WTC11 (cell line): ENCODE measurements at regions not wholly inside any gene's neighbourhood (a gene's known extent, or its start where the extent isn't known, plus 50 kb on each side); places are given as distances from the start of the nearest gene placed in this dataset.

Experiments
- ATAC-seq: fragments of 200-7000 bp; cut with Tn5 transposase; 2 replicates; pipeline ENCODE4 v1.10.0; 2021; ENCODE audit warnings: mild to moderate bottlenecking, moderate library complexity
- CTCF ChIA-PET: fragments of 300-600 bp; sonication (Branson Sonifier 250); formaldehyde crosslinking; loops from one replicate; lab custom pipeline; 2021; ENCODE audit warnings: antibody characterized with exemption; lab: Charles Lee
- POLR2A ChIA-PET: fragments of 350-600 bp; sonication (Branson Sonifier 250); formaldehyde crosslinking; loops from one replicate; lab custom pipeline; 2021; ENCODE audit warnings: antibody characterized with exemption; lab: Charles Lee
- DNase-seq: peaks from one replicate; pipeline ENCODE4 v3.0.0; 2021; ENCODE audit warnings: low spot score
- H3K27ac Mint-ChIP-seq: 2 replicates; pipeline ENCODE4 v1.8.0; 2021; ENCODE audit warnings: mixed read lengths
- H3K27me3 Mint-ChIP-seq: 2 replicates; pipeline ENCODE4 v1.8.0; 2021; ENCODE audit warnings: low read depth, mild to moderate bottlenecking, moderate library complexity, mixed read lengths
- H3K36me3 Mint-ChIP-seq: 2 replicates; pipeline ENCODE4 v1.8.0; 2021; ENCODE audit warnings: mixed read lengths
- H3K4me1 Mint-ChIP-seq: 2 replicates; pipeline ENCODE4 v1.8.0; 2022; ENCODE audit warnings: mixed read lengths
- H3K4me3 Mint-ChIP-seq: 2 replicates; pipeline ENCODE4 v1.8.0; 2021; ENCODE audit warnings: mild to moderate bottlenecking, moderate library complexity, mixed read lengths
- H3K9me3 Mint-ChIP-seq: 2 replicates; pipeline ENCODE4 v1.8.0; 2021; ENCODE audit warnings: mixed read lengths
- ARID4B ChIP-seq: sonication (generic); formaldehyde crosslinking; IDR thresholded peaks from 2 replicates; pipeline ENCODE4 v1.8.0; 2023; ENCODE audit warnings: missing genetic modification reagents, mild to moderate bottlenecking, borderline replicate concordance
- E2F1 ChIP-seq: sonication (generic); formaldehyde crosslinking; IDR thresholded peaks from 2 replicates; pipeline ENCODE4 v1.8.0; 2022; ENCODE audit warnings: mild to moderate bottlenecking, missing genetic modification reagents
- ETV6 ChIP-seq: sonication (generic); formaldehyde crosslinking; IDR thresholded peaks from 2 replicates; pipeline ENCODE4 v1.8.1; 2022; ENCODE audit warnings: mild to moderate bottlenecking, missing genetic modification reagents
- FOXK1 ChIP-seq: sonication (generic); formaldehyde crosslinking; IDR thresholded peaks from 2 replicates; pipeline ENCODE4 v1.8.0; 2022; ENCODE audit warnings: mild to moderate bottlenecking, moderate library complexity, missing genetic modification reagents
- FOXP1 ChIP-seq: sonication (generic); formaldehyde crosslinking; IDR thresholded peaks from 2 replicates; pipeline ENCODE4 v1.8.0; 2022; ENCODE audit warnings: missing genetic modification reagents, mild to moderate bottlenecking, moderate library complexity, borderline replicate concordance
- HMGA2 ChIP-seq: fragments of 250-450 bp; sonication (Bioruptor Pico); IDR thresholded peaks from 2 replicates; pipeline ENCODE4 v1.4.0; 2021; ENCODE audit warnings: mild to moderate bottlenecking, moderate library complexity
- MXD4 ChIP-seq: fragments of 250-450 bp; sonication (Bioruptor Pico); IDR thresholded peaks from 2 replicates; pipeline ENCODE4 v1.8.0; 2021; ENCODE audit warnings: mild to moderate bottlenecking, moderate library complexity, borderline replicate concordance
- NFATC4 ChIP-seq: fragments of 250-450 bp; sonication (Bioruptor Pico); IDR thresholded peaks from 2 replicates; pipeline ENCODE4 v1.9.0; 2021; ENCODE audit warnings: mild to moderate bottlenecking
- NFE2L1 ChIP-seq: sonication (generic); formaldehyde crosslinking; IDR thresholded peaks from 2 replicates; pipeline ENCODE4 v1.8.1; 2023; ENCODE audit warnings: missing genetic modification reagents
- NFYB ChIP-seq: sonication (generic); formaldehyde crosslinking; conservative IDR thresholded peaks from 2 replicates; pipeline ENCODE4 v1.8.0; 2022; ENCODE audit warnings: low read depth, missing genetic modification reagents
- OVOL2 ChIP-seq: fragments of 250-450 bp; sonication (Bioruptor Pico); IDR thresholded peaks from 2 replicates; pipeline ENCODE4 v1.9.0; 2021; ENCODE audit warnings: mild to moderate bottlenecking, borderline replicate concordance
- PRRX2 ChIP-seq: fragments of 250-450 bp; sonication (Bioruptor Pico); IDR thresholded peaks from 2 replicates; pipeline ENCODE4 v1.8.0; 2021; ENCODE audit warnings: mild to moderate bottlenecking
- RELA ChIP-seq: sonication (generic); formaldehyde crosslinking; IDR thresholded peaks from 2 replicates; pipeline ENCODE4 v1.8.1; 2022; ENCODE audit warnings: missing genetic modification reagents, mild to moderate bottlenecking, borderline replicate concordance
- TP53 ChIP-seq: sonication (generic); formaldehyde crosslinking; IDR thresholded peaks from 2 replicates; pipeline ENCODE4 v1.8.1; 2023; ENCODE audit warnings: mild to moderate bottlenecking, missing genetic modification reagents
- USF1 ChIP-seq: sonication (generic); formaldehyde crosslinking; IDR thresholded peaks from 2 replicates; pipeline ENCODE4 v1.8.0; 2022; ENCODE audit warnings: mild to moderate bottlenecking, missing genetic modification reagents
- ZNF219 ChIP-seq: sonication (generic); formaldehyde crosslinking; IDR thresholded peaks from 2 replicates; pipeline ENCODE4 v1.8.0; 2023; ENCODE audit warnings: missing genetic modification reagents, mild to moderate bottlenecking, borderline replicate concordance
- ZNF232 ChIP-seq: sonication (generic); formaldehyde crosslinking; IDR thresholded peaks from 2 replicates; pipeline ENCODE4 v1.8.0; 2022; ENCODE audit warnings: mild to moderate bottlenecking, missing genetic modification reagents
- ZNF317 ChIP-seq: sonication (generic); formaldehyde crosslinking; IDR thresholded peaks from 2 replicates; pipeline ENCODE4 v1.8.1; 2023; ENCODE audit warnings: low read depth, mild to moderate bottlenecking, moderate library complexity, missing genetic modification reagents, borderline replicate concordance
- TF ChIP-seq, protein P1 (sequence below): sonication (generic); formaldehyde crosslinking; IDR thresholded peaks from 2 replicates; pipeline ENCODE4 v1.8.1; 2022; ENCODE audit warnings: missing genetic modification reagents, borderline replicate concordance
- TF ChIP-seq, protein P2 (sequence below): sonication (generic); formaldehyde crosslinking; IDR thresholded peaks from 2 replicates; pipeline ENCODE4 v1.8.1; 2023; ENCODE audit warnings: mild to moderate bottlenecking, missing genetic modification reagents
- TF ChIP-seq, protein P3 (sequence below): fragments of 200-600 bp; IDR thresholded peaks from 2 replicates; pipeline ENCODE4 v1.8.0; 2022; ENCODE audit warnings: antibody characterized with exemption
- TF ChIP-seq, protein P4 (sequence below): fragments of 250-450 bp; sonication (Bioruptor Pico); IDR thresholded peaks from 2 replicates; pipeline ENCODE4 v1.9.0; 2021; ENCODE audit warnings: moderate library complexity, mild to moderate bottlenecking, inconsistent platforms, borderline replicate concordance

GRCh38 chr1:116306840-116307442 is 66.1 kb upstream of the ATP1A1 start (continued):
- TF ChIP-seq ARID4B (CRISPR knock-in tag) (no peak), ZNF219 (CRISPR knock-in tag) (no peak), HMGA2 (CRISPR knock-in tag) (no peak), OVOL2 (CRISPR knock-in tag) (no peak), E2F1 (CRISPR knock-in tag) (no peak), FOXK1 (no peak), ETV6 (CRISPR knock-in tag) (no peak), USF1 (CRISPR knock-in tag) (no peak), TP53 (CRISPR knock-in tag) (no peak), ZNF317 (CRISPR knock-in tag) (no peak), RELA (no peak)
- TF ChIP-seq, protein P1, sequence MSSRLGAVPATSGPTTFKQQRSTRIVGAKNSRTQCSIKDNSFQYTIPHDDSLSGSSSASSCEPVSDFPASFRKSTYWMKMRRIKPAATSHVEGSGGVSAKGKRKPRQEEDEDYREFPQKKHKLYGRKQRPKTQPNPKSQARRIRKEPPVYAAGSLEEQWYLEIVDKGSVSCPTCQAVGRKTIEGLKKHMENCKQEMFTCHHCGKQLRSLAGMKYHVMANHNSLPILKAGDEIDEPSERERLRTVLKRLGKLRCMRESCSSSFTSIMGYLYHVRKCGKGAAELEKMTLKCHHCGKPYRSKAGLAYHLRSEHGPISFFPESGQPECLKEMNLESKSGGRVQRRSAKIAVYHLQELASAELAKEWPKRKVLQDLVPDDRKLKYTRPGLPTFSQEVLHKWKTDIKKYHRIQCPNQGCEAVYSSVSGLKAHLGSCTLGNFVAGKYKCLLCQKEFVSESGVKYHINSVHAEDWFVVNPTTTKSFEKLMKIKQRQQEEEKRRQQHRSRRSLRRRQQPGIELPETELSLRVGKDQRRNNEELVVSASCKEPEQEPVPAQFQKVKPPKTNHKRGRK: no peak
- TF ChIP-seq, protein P2, sequence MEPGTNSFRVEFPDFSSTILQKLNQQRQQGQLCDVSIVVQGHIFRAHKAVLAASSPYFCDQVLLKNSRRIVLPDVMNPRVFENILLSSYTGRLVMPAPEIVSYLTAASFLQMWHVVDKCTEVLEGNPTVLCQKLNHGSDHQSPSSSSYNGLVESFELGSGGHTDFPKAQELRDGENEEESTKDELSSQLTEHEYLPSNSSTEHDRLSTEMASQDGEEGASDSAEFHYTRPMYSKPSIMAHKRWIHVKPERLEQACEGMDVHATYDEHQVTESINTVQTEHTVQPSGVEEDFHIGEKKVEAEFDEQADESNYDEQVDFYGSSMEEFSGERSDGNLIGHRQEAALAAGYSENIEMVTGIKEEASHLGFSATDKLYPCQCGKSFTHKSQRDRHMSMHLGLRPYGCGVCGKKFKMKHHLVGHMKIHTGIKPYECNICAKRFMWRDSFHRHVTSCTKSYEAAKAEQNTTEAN (CRISPR knock-in tag): no peak

DNA sequence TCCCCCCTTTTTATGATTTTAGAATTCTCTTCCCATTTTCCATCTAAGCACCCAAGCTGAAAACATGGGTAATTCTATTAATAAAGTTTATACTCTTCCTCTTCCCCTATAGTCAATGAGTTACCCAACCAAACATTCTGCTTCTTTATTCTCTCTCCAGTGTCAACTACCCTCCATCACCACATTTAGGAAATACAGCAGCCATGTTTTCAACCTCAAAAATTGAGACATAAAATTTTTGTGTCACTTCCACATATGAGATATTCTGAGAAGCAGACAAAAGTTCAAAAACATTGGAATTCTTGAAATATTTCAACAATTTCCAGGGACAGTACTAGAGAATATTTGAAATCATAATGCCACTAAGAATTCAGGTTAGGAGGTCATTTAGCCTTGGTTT is 64.8 kb upstream of the ATP1A1 start:
- ATAC-seq: no peak
- CTCF ChIA-PET: no interaction called here
- H3K9me3 Mint-ChIP-seq: peaks cover 8% of the 10 kb centered on the region; the same call in 1 of the 2 replicates
- POLR2A ChIA-PET: no interaction called here
- H3K36me3 Mint-ChIP-seq: no peaks in the 10 kb centered on the region
- no peak overlapping the region for H3K27ac Mint-ChIP-seq
- H3K4me1 Mint-ChIP-seq: peaks cover 22% of the 10 kb centered on the region
- TF ChIP-seq FOXP1 (CRISPR knock-in tag) (no peak), NFATC4 (CRISPR knock-in tag) (no peak), USF1 (CRISPR knock-in tag) (no peak), NFE2L1 (CRISPR knock-in tag) (no peak), NFYB (CRISPR knock-in tag) (no peak), PRRX2 (CRISPR knock-in tag) (no peak), MXD4 (no peak), ZNF232 (CRISPR knock-in tag) (no peak)
- TF ChIP-seq, protein P2 (CRISPR knock-in tag): no peak
- TF ChIP-seq, protein P3, sequence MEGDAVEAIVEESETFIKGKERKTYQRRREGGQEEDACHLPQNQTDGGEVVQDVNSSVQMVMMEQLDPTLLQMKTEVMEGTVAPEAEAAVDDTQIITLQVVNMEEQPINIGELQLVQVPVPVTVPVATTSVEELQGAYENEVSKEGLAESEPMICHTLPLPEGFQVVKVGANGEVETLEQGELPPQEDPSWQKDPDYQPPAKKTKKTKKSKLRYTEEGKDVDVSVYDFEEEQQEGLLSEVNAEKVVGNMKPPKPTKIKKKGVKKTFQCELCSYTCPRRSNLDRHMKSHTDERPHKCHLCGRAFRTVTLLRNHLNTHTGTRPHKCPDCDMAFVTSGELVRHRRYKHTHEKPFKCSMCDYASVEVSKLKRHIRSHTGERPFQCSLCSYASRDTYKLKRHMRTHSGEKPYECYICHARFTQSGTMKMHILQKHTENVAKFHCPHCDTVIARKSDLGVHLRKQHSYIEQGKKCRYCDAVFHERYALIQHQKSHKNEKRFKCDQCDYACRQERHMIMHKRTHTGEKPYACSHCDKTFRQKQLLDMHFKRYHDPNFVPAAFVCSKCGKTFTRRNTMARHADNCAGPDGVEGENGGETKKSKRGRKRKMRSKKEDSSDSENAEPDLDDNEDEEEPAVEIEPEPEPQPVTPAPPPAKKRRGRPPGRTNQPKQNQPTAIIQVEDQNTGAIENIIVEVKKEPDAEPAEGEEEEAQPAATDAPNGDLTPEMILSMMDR: no peak
- TF ChIP-seq, protein P4, sequence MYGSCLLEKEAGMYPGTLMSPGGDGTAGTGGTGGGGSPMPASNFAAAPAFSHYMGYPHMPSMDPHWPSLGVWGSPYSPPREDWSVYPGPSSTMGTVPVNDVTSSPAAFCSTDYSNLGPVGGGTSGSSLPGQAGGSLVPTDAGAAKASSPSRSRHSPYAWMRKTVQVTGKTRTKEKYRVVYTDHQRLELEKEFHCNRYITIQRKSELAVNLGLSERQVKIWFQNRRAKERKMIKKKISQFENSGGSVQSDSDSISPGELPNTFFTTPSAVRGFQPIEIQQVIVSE: no peak
- TF ChIP-seq, all 79 proteins: peak for 0
- no peaks in the 10 kb centered on the region for H3K27me3 Mint-ChIP-seq
- DNase-seq: no peak
- H3K4me3 Mint-ChIP-seq: no peak overlapping the region
